ENCODE measurements at regions not wholly inside any gene's neighbourhood (a gene's known extent, or its start where the extent isn't known, plus 50 kb on each side); places are given as distances from the start of the nearest gene placed in this dataset.
"Not testable (repeated sequence)": the region's sequence is repeated elsewhere in the genome, so short reads cannot be mapped to it uniquely, and the experiment has no call there.

- no peaks in the 10 kb centered on the region for H3K36me3 Mint-ChIP-seq
- POLR2A ChIA-PET: no interaction called here
- no peak overlapping the region for H3K4me3 Mint-ChIP-seq
- intact Hi-C loops (cut with micrococcal nuclease): no loop called here
- DNase-seq: no peak
- peaks cover 7% of the 10 kb centered on the region for H3K27me3 Mint-ChIP-seq
- CTCF ChIA-PET: no interaction called here
- no peak overlapping the region for H3K27ac Mint-ChIP-seq
- H3K9me3 Mint-ChIP-seq: peaks cover 6% of the 10 kb centered on the region
- no peaks in the 10 kb centered on the region for H3K4me1 Mint-ChIP-seq (ENCODE audit: low read depth)
Measured at GRCh38 chr1:220441211-220441610, 86.7 kb upstream of the MARK1 start.

GRCh38 chr1:220438741-220439140 is 89.2 kb upstream of the MARK1 start:
- POLR2A ChIA-PET: no interaction called here
- no peaks in the 10 kb centered on the region for H3K4me1 Mint-ChIP-seq (ENCODE audit: low read depth)
- intact Hi-C loops (cut with micrococcal nuclease): no loop called here
- no peak for DNase-seq
- no peaks in the 10 kb centered on the region for H3K9me3 Mint-ChIP-seq
- no peaks in the 10 kb centered on the region for H3K36me3 Mint-ChIP-seq
- no peak overlapping the region for H3K27ac Mint-ChIP-seq
- peaks cover 11% of the 10 kb centered on the region for H3K27me3 Mint-ChIP-seq
- no peak overlapping the region for H3K4me3 Mint-ChIP-seq
- CTCF ChIA-PET: no interaction called here

GRCh38 chr1:220432408-220432807 is 95.5 kb upstream of the MARK1 start:
- H3K9me3 Mint-ChIP-seq: no peaks in the 10 kb centered on the region
- intact Hi-C loops (cut with micrococcal nuclease): no loop called here
- H3K4me3 Mint-ChIP-seq: no peak overlapping the region
- POLR2A ChIA-PET: interaction anchor here (0.6 kb wide), 1 partner anchor 1512 kb away, joined by 3 read pairs; no protein-coding TSS in a partner anchor
- no peak overlapping the region for H3K27ac Mint-ChIP-seq
- peaks cover 10% of the 10 kb centered on the region for H3K27me3 Mint-ChIP-seq
- CTCF ChIA-PET: no interaction called here
- H3K36me3 Mint-ChIP-seq: no peaks in the 10 kb centered on the region
- DNase-seq: no peak
- H3K4me1 Mint-ChIP-seq (ENCODE audit: low read depth): no peaks in the 10 kb centered on the region

GRCh38 chr1:220431554-220432239 is 96.2 kb upstream of the MARK1 start:
- Mint-ChIP-seq H3K27ac (no peak overlapping the region), H3K4me3 (no peak overlapping the region), H3K27me3 (peaks cover 10% of the 10 kb centered on the region), H3K36me3 (no peaks in the 10 kb centered on the region), H3K4me1 (ENCODE audit: low read depth) (no peaks in the 10 kb centered on the region), H3K9me3 (no peaks in the 10 kb centered on the region)
- intact Hi-C loops (cut with micrococcal nuclease): no loop called here
- CTCF ChIA-PET: no interaction called here
- DNase-seq: no peak
- POLR2A ChIA-PET: no interaction called here

- intact Hi-C loops (cut with micrococcal nuclease): no loop called here
- H3K9me3 Mint-ChIP-seq: no peaks in the 10 kb centered on the region
- POLR2A ChIA-PET: no interaction called here
- peaks cover 10% of the 10 kb centered on the region for H3K27me3 Mint-ChIP-seq
- H3K4me1 Mint-ChIP-seq (ENCODE audit: low read depth): peaks cover 2% of the 10 kb centered on the region
- H3K27ac Mint-ChIP-seq: no peak overlapping the region
- H3K4me3 Mint-ChIP-seq: no peak overlapping the region
- CTCF ChIA-PET: no interaction called here
- no peak for DNase-seq
- H3K36me3 Mint-ChIP-seq: no peaks in the 10 kb centered on the region
Measured at GRCh38 chr1:220430586-220430985, 97.3 kb upstream of the MARK1 start.

- ChIA-PET CTCF (no interaction called here), POLR2A (no interaction called here)
- DNase-seq: no peak
- intact Hi-C loops (cut with micrococcal nuclease): no loop called here
- Mint-ChIP-seq H3K27ac (no peak overlapping the region), H3K36me3 (no peaks in the 10 kb centered on the region), H3K9me3 (no peaks in the 10 kb centered on the region), H3K4me3 (no peak overlapping the region), H3K27me3 (peaks cover 10% of the 10 kb centered on the region), H3K4me1 (ENCODE audit: low read depth) (peaks cover 2% of the 10 kb centered on the region)
Measured at GRCh38 chr1:220430059-220430458, 97.9 kb upstream of the MARK1 start.

- ChIA-PET CTCF (no interaction called here), POLR2A (no interaction called here)
- Mint-ChIP-seq H3K4me3 (no peak overlapping the region), H3K4me1 (ENCODE audit: low read depth) (peaks cover 2% of the 10 kb centered on the region), H3K27ac (no peak overlapping the region), H3K9me3 (no peaks in the 10 kb centered on the region), H3K36me3 (no peaks in the 10 kb centered on the region), H3K27me3 (peaks cover 4% of the 10 kb centered on the region)
- intact Hi-C loops (cut with micrococcal nuclease): no loop called here
- no peak for DNase-seq
Measured at GRCh38 chr1:220426989-220427388, 100.9 kb upstream of the MARK1 start.

GRCh38 chr1:220425852-220426251 is 102.1 kb upstream of the MARK1 start:
- peaks cover 2% of the 10 kb centered on the region for H3K4me1 Mint-ChIP-seq (ENCODE audit: low read depth)
- CTCF ChIA-PET: no interaction called here

GRCh38 chr1:220421508-220421907 is 106.4 kb upstream of the MARK1 start:
- intact Hi-C loops (cut with micrococcal nuclease): no loop called here
- no peaks in the 10 kb centered on the region for H3K36me3 Mint-ChIP-seq
- ChIA-PET CTCF (no interaction called here), POLR2A (no interaction called here)
- H3K9me3 Mint-ChIP-seq: no peaks in the 10 kb centered on the region
- peaks cover 3% of the 10 kb centered on the region for H3K27me3 Mint-ChIP-seq
- H3K4me3 Mint-ChIP-seq: no peak overlapping the region
- H3K27ac Mint-ChIP-seq: no peak overlapping the region
- no peak for DNase-seq
- peaks cover 2% of the 10 kb centered on the region for H3K4me1 Mint-ChIP-seq (ENCODE audit: low read depth)

More at GRCh38 chr1:220425852-220426251, 102.1 kb upstream of the MARK1 start:
- POLR2A ChIA-PET: no interaction called here
- H3K27ac Mint-ChIP-seq: no peak overlapping the region
- H3K4me3 Mint-ChIP-seq: no peak overlapping the region
- no peak for DNase-seq
- peaks cover 4% of the 10 kb centered on the region for H3K27me3 Mint-ChIP-seq
- H3K36me3 Mint-ChIP-seq: no peaks in the 10 kb centered on the region
- H3K9me3 Mint-ChIP-seq: no peaks in the 10 kb centered on the region
- intact Hi-C loops (cut with micrococcal nuclease): no loop called here

GRCh38 chr1:220420726-220421125 is 107.2 kb upstream of the MARK1 start:
- no peaks in the 10 kb centered on the region for H3K9me3 Mint-ChIP-seq
- H3K36me3 Mint-ChIP-seq: no peaks in the 10 kb centered on the region
- H3K4me1 Mint-ChIP-seq (ENCODE audit: low read depth): no peaks in the 10 kb centered on the region
- POLR2A ChIA-PET: no interaction called here
- no peak for DNase-seq
- H3K4me3 Mint-ChIP-seq: no peak overlapping the region
- H3K27me3 Mint-ChIP-seq: peaks cover 3% of the 10 kb centered on the region
- CTCF ChIA-PET: no interaction called here
- no peak overlapping the region for H3K27ac Mint-ChIP-seq
- intact Hi-C loops (cut with micrococcal nuclease): no loop called here

- H3K4me3 Mint-ChIP-seq; H3K27me3 Mint-ChIP-seq; POLR2A ChIA-PET; H3K4me1 Mint-ChIP-seq (ENCODE audit: low read depth); DNase-seq; H3K9me3 Mint-ChIP-seq; CTCF ChIA-PET; intact Hi-C loops (cut with micrococcal nuclease); H3K36me3 Mint-ChIP-seq; H3K27ac Mint-ChIP-seq: not testable (repeated sequence)
Measured at GRCh38 chr1:220412382-220412781, 115.6 kb upstream of the MARK1 start.

- no peak for DNase-seq
- Mint-ChIP-seq H3K4me3 (no peak overlapping the region), H3K36me3 (no peaks in the 10 kb centered on the region), H3K27ac (no peak overlapping the region), H3K4me1 (ENCODE audit: low read depth) (no peaks in the 10 kb centered on the region), H3K9me3 (no peaks in the 10 kb centered on the region), H3K27me3 (peaks cover 8% of the 10 kb centered on the region)
- intact Hi-C loops (cut with micrococcal nuclease): no loop called here
- ChIA-PET CTCF (no interaction called here), POLR2A (no interaction called here)
Measured at GRCh38 chr1:220410611-220411010, 117.3 kb upstream of the MARK1 start.

- intact Hi-C loops (cut with micrococcal nuclease): no loop called here
- Mint-ChIP-seq H3K27me3 (peaks cover 11% of the 10 kb centered on the region), H3K4me1 (ENCODE audit: low read depth) (no peaks in the 10 kb centered on the region), H3K9me3 (no peaks in the 10 kb centered on the region), H3K36me3 (no peaks in the 10 kb centered on the region), H3K27ac (no peak overlapping the region), H3K4me3 (no peak overlapping the region)
- DNase-seq: no peak
- ChIA-PET CTCF (no interaction called here), POLR2A (no interaction called here)
Measured at GRCh38 chr1:220409771-220410595, 118.0 kb upstream of the MARK1 start.

Data from activated CD4-positive, alpha-beta memory T cell treated with anti-CD3 and anti-CD28 coated beads for 36 hours (primary cell).